Pancreas (tissue), 10 donors: ENCODE measurements at regions not wholly inside any gene's neighbourhood (a gene's known extent, or its start where the extent isn't known, plus 50 kb on each side); places are given as distances from the start of the nearest gene placed in this dataset.

ENCODE experiments used
- ATAC-seq, 4 donors: fragments of 200-7000 bp; cut with Tn5 transposase; one replicate each; pipeline versions ENCODE4 v1.8.0 to v1.9.1; 2020; ENCODE audit warnings: mild to moderate bottlenecking in 4 of 4, moderate library complexity in 4 of 4
- DNase-seq, 6 donors: peaks; one replicate each; pipeline ENCODE4 v3.0.0-alpha.2; 2020
- FAIRE-seq: peaks from 2 replicates; lab custom pipeline; 2012; peaks lifted over from hg19 to GRCh38; lab: Jason Lieb, UNC
- H3K27ac ChIP-seq, 4 donors: fragments of 200-600 bp; sonication (generic); 1 replicate in 3 of 4; 2 replicates in 1 of 4; pipeline versions ENCODE4 v1.5.0 to v1.8.0; 2020
- H3K27me3 ChIP-seq, 4 donors: fragments of 200-600 bp; one replicate each; pipeline ENCODE4 v1.8.0; 2021
- H3K36me3 ChIP-seq, 3 donors: fragments of 200-600 bp; sonication (generic) in 1 of 3; one replicate each; pipeline versions ENCODE4 v1.5.0 to v1.8.0; 2020 to 2021
- H3K4me1 ChIP-seq, 3 donors: fragments of 200-600 bp; one replicate each; pipeline ENCODE4 v1.8.0; 2021
- H3K4me3 ChIP-seq, 4 donors: fragments of 200-600 bp; sonication (generic) in 2 of 4; one replicate each; pipeline versions ENCODE4 v1.5.0 to v1.8.0; 2020 to 2021
- H3K9me3 ChIP-seq, 4 donors: fragments of 200-600 bp; one replicate each; pipeline ENCODE4 v1.8.0; 2021
- CTCF ChIP-seq, 4 donors: fragments of 200-600 bp; sonication (generic) in 3 of 4; IDR thresholded peaks; one replicate each; pipeline versions ENCODE4 v1.5.0 to v1.8.0; 2021; ENCODE audit warnings: antibody characterized with exemption in 4 of 4
- WGBS, 2 donors: extraction: QIAGEN DNeasy Blood & Tissue Kit; methylation state at CpG; one replicate each; pipeline ENCODE4 v1.1.7; 2013; 5-methylcytosine and 5-hydroxymethylcytosine counted together
- intact Hi-C, 3 donors: fragments of 100-400 bp; cut with DNase I; formaldehyde crosslinking; loops; one replicate each; pipeline versions ENCODE4 v1.11.1 to v1.14.2; 2022
- donor health status: healthy with polysubstance abuse.
- donor health status: DM: no; HTN: no; CAD: no; lungs with moderate emphysema.
- donor health status: DM: no; HTN: no; CAD: no.
- donor health status: control.
- donor health status: control.
- donor health status: Bipolar disorder and iron deficiency.
- donor health status: DM: yes; HTN: yes; CAD: no.
- donor health status: DM: no; HTN: no; CAD: no.
- donor health status: DM: no; HTN: no; CAD: no.
- donor health status: DM: yes; HTN: yes; CAD: no.

- H3K4me3 ChIP-seq, result no peak overlapping the region
- H3K4me1 ChIP-seq, result no peaks in the 10 kb centered on the region
- H3K27me3 ChIP-seq, result no peaks in the 10 kb centered on the region
- intact Hi-C loops, result no loop called here
- 57 to 59% methylated on average over 19 of the region's 19 CpGs for WGBS, 2 donors
- H3K9me3 ChIP-seq, result no peaks in the 10 kb centered on the region
- ATAC-seq (no peak), FAIRE-seq (no peak), DNase-seq (no peak)
- H3K27ac ChIP-seq, result no peak overlapping the region
- no peak for TF ChIP-seq CTCF (IDR thresholded peaks at IDR 0.05)
- H3K36me3 ChIP-seq, result no peaks in the 10 kb centered on the region
Measured at GRCh38 chr18:71471963-71472725, 1072.0 kb downstream of the CBLN2 start.

GRCh38 chr18:71456206-71456605, 1087.9 kb downstream of the CBLN2 start:
- DNase-seq, result no peak
- TF ChIP-seq CTCF (IDR thresholded peaks at IDR 0.05), result no peak
- FAIRE-seq, result no peak
- Histone ChIP-seq H3K27me3 (no peaks in the 10 kb centered on the region), H3K4me1 (no peaks in the 10 kb centered on the region), H3K9me3 (no peaks in the 10 kb centered on the region), H3K36me3 (no peaks in the 10 kb centered on the region), H3K4me3 (no peak overlapping the region), H3K27ac (no peak overlapping the region)
- 58 to 69% methylated on average over 3 of the region's 3 CpGs for WGBS, 2 donors
- intact Hi-C loops, result no loop called here
- no peak for ATAC-seq

- ATAC-seq (no peak), FAIRE-seq (no peak), DNase-seq (no peak)
- intact Hi-C loops, result no loop called here
- Histone ChIP-seq H3K36me3 (no peaks in the 10 kb centered on the region), H3K27me3 (no peaks in the 10 kb centered on the region), H3K9me3 (no peaks in the 10 kb centered on the region), H3K27ac (no peak overlapping the region), H3K4me3 (no peak overlapping the region), H3K4me1 (no peaks in the 10 kb centered on the region)
- WGBS, 2 donors, result 70 to 74% methylated on average over 3 of the region's 3 CpGs
- no peak for TF ChIP-seq CTCF (IDR thresholded peaks at IDR 0.05)
Measured at GRCh38 chr18:71450257-71450656, 1093.9 kb downstream of the CBLN2 start.

- Histone ChIP-seq H3K9me3 (no peaks in the 10 kb centered on the region), H3K27me3 (no peaks in the 10 kb centered on the region), H3K4me1 (no peaks in the 10 kb centered on the region), H3K4me3 (no peak overlapping the region), H3K27ac (no peak overlapping the region), H3K36me3 (no peaks in the 10 kb centered on the region)
- ATAC-seq (peak in 1 of 4 donors; percentile 46), DNase-seq (no peak), FAIRE-seq (no peak)
- TF ChIP-seq CTCF (IDR thresholded peaks at IDR 0.05), result no peak
- WGBS, 2 donors, result 51 to 65% methylated on average over 3 of the region's 3 CpGs
- intact Hi-C loops, result no loop called here
Measured at GRCh38 chr18:71443706-71444480, 1100.2 kb downstream of the CBLN2 start.

- DNase-seq (no peak), ATAC-seq (peak in 1 of 4 donors; percentile 52), FAIRE-seq (no peak)
- Histone ChIP-seq H3K4me1 (no peaks in the 10 kb centered on the region), H3K27ac (no peak overlapping the region), H3K4me3 (no peak overlapping the region), H3K27me3 (no peaks in the 10 kb centered on the region), H3K36me3 (no peaks in the 10 kb centered on the region), H3K9me3 (no peaks in the 10 kb centered on the region)
- intact Hi-C loops, result no loop called here
- TF ChIP-seq CTCF (IDR thresholded peaks at IDR 0.05), result no peak
- WGBS, 2 donors, result 32 to 41% methylated on average over 3 of the region's 3 CpGs
Measured at GRCh38 chr18:71442731-71443141, 1101.4 kb downstream of the CBLN2 start.
